Loucy (cell line): ENCODE measurements at regions not wholly inside any gene's neighbourhood (a gene's known extent, or its start where the extent isn't known, plus 50 kb on each side); places are given as distances from the start of the nearest gene placed in this dataset.

Experiments
- H2AFZ ChIP-seq: fragments of 200-600 bp; sonication (generic); 2 replicates; pipeline ENCODE4 v1.6.0; 2016; ENCODE audit warnings: antibody characterized with exemption, mild to moderate bottlenecking, low read length, moderate library complexity
- H3F3A ChIP-seq: fragments of 200-600 bp; 2 replicates; pipeline ENCODE4 v1.6.0; 2016; ENCODE audit warnings: antibody characterized with exemption, low read depth, mild to moderate bottlenecking
- H3K27me3 ChIP-seq: fragments of 200-600 bp; sonication (generic); 2 replicates; pipeline ENCODE4 v1.6.1; 2014; ENCODE audit warnings: low read length, mild to moderate bottlenecking; ENCODE audit not compliant: insufficient read depth, poor library complexity, severe bottlenecking
- H3K36me3 ChIP-seq: fragments of 200-600 bp; sonication (generic); 2 replicates; pipeline ENCODE4 v1.6.1; 2016; ENCODE audit warnings: low read length; ENCODE audit not compliant: insufficient read depth
- H3K4me1 ChIP-seq: fragments of 200-600 bp; sonication (generic); 2 replicates; pipeline ENCODE4 v1.5.1; 2014; ENCODE audit warnings: low read length, mild to moderate bottlenecking; ENCODE audit not compliant: insufficient read depth, poor library complexity, severe bottlenecking
- H3K4me2 ChIP-seq: fragments of 200-600 bp; sonication (generic); 2 replicates; pipeline ENCODE4 v1.6.0; 2014; ENCODE audit warnings: antibody characterized with exemption, low read length, low read depth, mild to moderate bottlenecking; ENCODE audit not compliant: poor library complexity, severe bottlenecking
- H3K4me3 ChIP-seq: fragments of 200-600 bp; sonication (generic); 2 replicates; pipeline ENCODE4 v1.5.1; 2014; ENCODE audit warnings: low read length, mild to moderate bottlenecking, mixed read lengths; ENCODE audit not compliant: poor library complexity, severe bottlenecking
- H3K79me2 ChIP-seq: fragments of 200-600 bp; sonication (generic); 2 replicates; pipeline ENCODE4 v1.6.1; 2014; ENCODE audit warnings: low read length; ENCODE audit not compliant: insufficient read depth
- H3K9ac ChIP-seq: fragments of 200-600 bp; sonication (generic); 2 replicates; pipeline ENCODE4 v1.6.0; 2014; ENCODE audit warnings: mild to moderate bottlenecking, low read depth, low read length, moderate library complexity; ENCODE audit not compliant: poor library complexity, severe bottlenecking
- H3K9me2 ChIP-seq: fragments of 200-600 bp; sonication (generic); replicated peaks from 2 replicates; pipeline ENCODE4 v1.6.1; 2016; ENCODE audit warnings: low read depth, low read length, mixed read lengths
- H3K9me3 ChIP-seq: fragments of 200-600 bp; sonication (generic); 2 replicates; pipeline ENCODE4 v1.6.1; 2014; ENCODE audit warnings: mild to moderate bottlenecking, antibody characterized with exemption, low read length, low read depth; ENCODE audit not compliant: insufficient read depth
- H4K20me1 ChIP-seq: fragments of 200-600 bp; sonication (generic); 2 replicates; pipeline ENCODE4 v1.6.0; 2014; ENCODE audit warnings: antibody characterized with exemption, low read length, mild to moderate bottlenecking; ENCODE audit not compliant: insufficient read depth, poor library complexity, severe bottlenecking
- EZH2phosphoT487 ChIP-seq: fragments of 200-600 bp; IDR thresholded peaks from 2 replicates; pipeline ENCODE4 v1.6.1; 2018; ENCODE audit warnings: antibody characterized with exemption, mild to moderate bottlenecking, moderate library complexity, borderline replicate concordance
- TF ChIP-seq, protein P1 (sequence below): fragments of 200-600 bp; sonication (generic); conservative IDR thresholded peaks from 2 replicates; pipeline ENCODE4 v1.5.1; 2014; ENCODE audit warnings: mild to moderate bottlenecking, antibody characterized with exemption, low read length

DNA sequence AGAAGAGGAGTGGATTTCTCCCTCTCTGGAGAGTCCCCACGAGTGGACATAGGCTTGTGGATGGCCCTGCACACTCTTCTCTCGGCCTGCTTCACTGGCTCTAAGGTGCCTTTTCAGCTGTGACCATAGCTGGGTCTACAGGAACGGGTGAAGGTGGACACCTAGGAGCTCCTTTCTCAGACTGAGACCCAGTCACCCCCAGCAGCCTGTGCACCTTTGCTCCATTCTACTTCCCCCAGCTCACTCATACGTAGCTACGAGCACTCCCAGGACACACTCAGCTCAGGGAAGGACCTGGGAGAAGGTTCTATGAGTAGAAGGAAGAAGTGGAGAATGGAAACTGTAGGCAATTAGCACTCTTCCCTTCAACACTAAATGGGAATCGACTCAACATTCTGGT lies 272.0 kb upstream of the KLF6 start:
- no peak overlapping the region for H3K9ac ChIP-seq
- no peaks in the 10 kb centered on the region for H3K79me2 ChIP-seq
- no peaks in the 10 kb centered on the region for H3K36me3 ChIP-seq
- H3K4me1 ChIP-seq = peaks cover 29% of the 10 kb centered on the region
- no peak overlapping the region for H3K4me3 ChIP-seq
- no peaks in the 10 kb centered on the region for H3K9me2 ChIP-seq
- 0 out of 2 replicates have a peak, but pooled peaks cover 5% of the 10 kb centered on the region for H3F3A ChIP-seq
- no peaks in the 10 kb centered on the region for H3K9me3 ChIP-seq
- no peak overlapping the region for H3K4me2 ChIP-seq
- no peaks in the 10 kb centered on the region for H3K27me3 ChIP-seq
- H2AFZ ChIP-seq = no peak overlapping the region
- TF ChIP-seq, protein P1, sequence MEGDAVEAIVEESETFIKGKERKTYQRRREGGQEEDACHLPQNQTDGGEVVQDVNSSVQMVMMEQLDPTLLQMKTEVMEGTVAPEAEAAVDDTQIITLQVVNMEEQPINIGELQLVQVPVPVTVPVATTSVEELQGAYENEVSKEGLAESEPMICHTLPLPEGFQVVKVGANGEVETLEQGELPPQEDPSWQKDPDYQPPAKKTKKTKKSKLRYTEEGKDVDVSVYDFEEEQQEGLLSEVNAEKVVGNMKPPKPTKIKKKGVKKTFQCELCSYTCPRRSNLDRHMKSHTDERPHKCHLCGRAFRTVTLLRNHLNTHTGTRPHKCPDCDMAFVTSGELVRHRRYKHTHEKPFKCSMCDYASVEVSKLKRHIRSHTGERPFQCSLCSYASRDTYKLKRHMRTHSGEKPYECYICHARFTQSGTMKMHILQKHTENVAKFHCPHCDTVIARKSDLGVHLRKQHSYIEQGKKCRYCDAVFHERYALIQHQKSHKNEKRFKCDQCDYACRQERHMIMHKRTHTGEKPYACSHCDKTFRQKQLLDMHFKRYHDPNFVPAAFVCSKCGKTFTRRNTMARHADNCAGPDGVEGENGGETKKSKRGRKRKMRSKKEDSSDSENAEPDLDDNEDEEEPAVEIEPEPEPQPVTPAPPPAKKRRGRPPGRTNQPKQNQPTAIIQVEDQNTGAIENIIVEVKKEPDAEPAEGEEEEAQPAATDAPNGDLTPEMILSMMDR = no peak
- TF ChIP-seq EZH2phosphoT487 = no peak
- H4K20me1 ChIP-seq = no peaks in the 10 kb centered on the region

DNA sequence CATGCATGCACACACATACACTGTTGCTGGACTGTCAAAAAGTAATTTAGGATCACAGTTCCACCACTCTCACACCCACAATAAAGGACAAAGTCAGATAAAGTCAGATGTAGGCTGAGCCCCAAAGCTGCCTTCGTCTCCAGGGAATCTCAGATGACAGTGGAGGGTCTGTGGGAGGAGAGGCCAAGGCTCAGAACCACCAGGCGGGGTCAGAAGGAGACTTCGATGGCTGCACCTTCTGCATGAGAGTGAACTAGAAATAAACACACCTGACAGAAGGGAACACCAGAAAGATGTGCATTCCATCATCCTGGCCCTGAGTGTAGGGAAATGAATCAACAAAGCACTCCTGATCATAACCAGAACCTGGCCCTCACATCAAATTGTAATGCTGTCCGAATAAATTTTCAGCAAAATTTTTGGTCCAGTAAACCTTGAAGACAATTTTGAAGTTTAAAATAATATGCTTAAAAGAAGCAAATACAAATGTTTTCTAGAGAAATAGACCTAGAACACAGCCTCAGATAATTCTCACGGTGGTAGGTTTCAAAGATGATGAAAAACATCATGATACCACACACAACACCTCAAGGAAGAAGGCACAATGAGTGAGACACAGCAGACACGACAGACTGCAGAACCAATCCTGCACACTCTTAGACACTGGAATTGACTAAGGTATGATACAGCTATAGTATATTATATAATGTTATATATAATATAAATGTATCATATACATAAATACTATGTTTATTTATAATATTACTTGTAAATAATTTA lies 269.8 kb upstream of the KLF6 start:
- no peak overlapping the region for H3K4me2 ChIP-seq
- H3K79me2 ChIP-seq = no peaks in the 10 kb centered on the region
- H3K4me3 ChIP-seq = no peak overlapping the region
- H3K27me3 ChIP-seq = no peaks in the 10 kb centered on the region
- H3K9me2 ChIP-seq = no peaks in the 10 kb centered on the region
- no peaks in the 10 kb centered on the region for H4K20me1 ChIP-seq
- H2AFZ ChIP-seq = no peak overlapping the region
- H3F3A ChIP-seq = 0 out of 2 replicates have a peak, but pooled peaks cover 5% of the 10 kb centered on the region
- peaks cover 16% of the 10 kb centered on the region for H3K4me1 ChIP-seq
- no peaks in the 10 kb centered on the region for H3K9me3 ChIP-seq
- no peak overlapping the region for H3K9ac ChIP-seq
- H3K36me3 ChIP-seq = no peaks in the 10 kb centered on the region
- no peak for TF ChIP-seq EZH2phosphoT487
- TF ChIP-seq, protein P1 = no peak

DNA sequence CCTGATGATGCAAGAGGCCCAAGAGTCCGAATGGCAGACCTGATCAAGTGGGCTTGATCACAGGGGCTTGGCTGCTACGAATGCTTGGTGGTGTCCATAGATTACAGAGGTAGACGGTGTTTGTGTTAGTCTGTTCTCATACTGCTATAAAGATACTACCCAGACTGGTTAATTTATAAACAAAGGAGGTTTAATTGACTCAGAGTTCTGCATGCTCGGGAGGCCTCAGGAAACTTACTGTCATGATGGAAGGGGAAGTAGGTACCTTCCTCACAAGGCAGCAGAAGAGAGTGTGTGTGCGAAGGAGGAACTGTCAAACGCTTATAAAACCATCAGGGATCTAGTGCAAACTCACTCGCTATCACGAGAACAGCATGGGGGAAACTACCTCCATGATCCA lies 268.9 kb upstream of the KLF6 start:
- Histone ChIP-seq H4K20me1 (no peaks in the 10 kb centered on the region), H3K4me3 (no peak overlapping the region), H2AFZ (no peak overlapping the region), H3K4me2 (no peak overlapping the region), H3F3A (0 out of 2 replicates have a peak, but pooled peaks cover 5% of the 10 kb centered on the region), H3K4me1 (peaks cover 12% of the 10 kb centered on the region), H3K9me2 (no peaks in the 10 kb centered on the region), H3K27me3 (no peaks in the 10 kb centered on the region), H3K79me2 (no peaks in the 10 kb centered on the region), H3K9me3 (no peaks in the 10 kb centered on the region), H3K36me3 (no peaks in the 10 kb centered on the region), H3K9ac (no peak overlapping the region)
- no peak for TF ChIP-seq EZH2phosphoT487
- TF ChIP-seq, protein P1 = no peak
